ENCODE measurements at regions not wholly inside any gene's neighbourhood (a gene's known extent, or its start where the extent isn't known, plus 50 kb on each side); places are given as distances from the start of the nearest gene placed in this dataset.

DNA sequence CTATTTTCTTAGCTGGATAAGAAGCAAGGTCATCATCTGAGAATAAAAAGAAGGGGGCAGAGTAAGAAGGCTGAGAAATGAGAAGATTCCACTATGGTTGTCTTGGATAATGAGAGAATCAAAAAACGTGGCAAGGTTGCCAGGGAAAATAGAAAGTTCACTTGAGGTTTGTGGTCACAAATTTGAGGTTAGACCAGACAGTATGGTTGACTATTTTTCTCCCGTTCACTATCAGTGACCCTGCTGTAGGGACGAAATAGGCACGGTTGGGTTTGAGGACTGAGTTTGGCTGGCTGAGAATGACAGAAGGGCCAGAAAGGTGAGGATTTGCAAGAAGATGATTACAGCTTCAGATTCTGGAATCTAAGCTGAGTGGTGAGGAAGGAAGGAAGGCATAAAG lies 266.0 kb upstream of the ZNF462 start:
- in situ Hi-C loops (cut with MboI; ENCODE audit: low pct_ligation_motif_present in 1 of 4, low pct_unique_long_range_greater_than_20kb in 1 of 4, low sequenced_read_pairs in 3 of 4): no loop called here
- no peaks in the 10 kb centered on the region for H3K27me3 ChIP-seq
- no peaks in the 10 kb centered on the region for H3K4me1 ChIP-seq
- no peaks in the 10 kb centered on the region for H3K36me3 ChIP-seq
- no peak overlapping the region for H3K27ac ChIP-seq
- WGBS, 2 donors (ENCODE audit: low coverage in 1 of 2): 50 to 61% methylated on average over 3 to 4 of the region's 4 CpGs
- H3K4me3 ChIP-seq: no peak overlapping the region
- TF ChIP-seq POLR2A (IDR thresholded peaks at IDR 0.05) (no peak), EP300 (IDR thresholded peaks at IDR 0.05; ENCODE audit: low read depth) (no peak), POLR2AphosphoS5 (IDR thresholded peaks at IDR 0.05) (no peak)
- TF ChIP-seq, protein P1, sequence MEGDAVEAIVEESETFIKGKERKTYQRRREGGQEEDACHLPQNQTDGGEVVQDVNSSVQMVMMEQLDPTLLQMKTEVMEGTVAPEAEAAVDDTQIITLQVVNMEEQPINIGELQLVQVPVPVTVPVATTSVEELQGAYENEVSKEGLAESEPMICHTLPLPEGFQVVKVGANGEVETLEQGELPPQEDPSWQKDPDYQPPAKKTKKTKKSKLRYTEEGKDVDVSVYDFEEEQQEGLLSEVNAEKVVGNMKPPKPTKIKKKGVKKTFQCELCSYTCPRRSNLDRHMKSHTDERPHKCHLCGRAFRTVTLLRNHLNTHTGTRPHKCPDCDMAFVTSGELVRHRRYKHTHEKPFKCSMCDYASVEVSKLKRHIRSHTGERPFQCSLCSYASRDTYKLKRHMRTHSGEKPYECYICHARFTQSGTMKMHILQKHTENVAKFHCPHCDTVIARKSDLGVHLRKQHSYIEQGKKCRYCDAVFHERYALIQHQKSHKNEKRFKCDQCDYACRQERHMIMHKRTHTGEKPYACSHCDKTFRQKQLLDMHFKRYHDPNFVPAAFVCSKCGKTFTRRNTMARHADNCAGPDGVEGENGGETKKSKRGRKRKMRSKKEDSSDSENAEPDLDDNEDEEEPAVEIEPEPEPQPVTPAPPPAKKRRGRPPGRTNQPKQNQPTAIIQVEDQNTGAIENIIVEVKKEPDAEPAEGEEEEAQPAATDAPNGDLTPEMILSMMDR (IDR thresholded peaks at IDR 0.05): no peak
- intact Hi-C loops (cut with DNase I; ENCODE audit: low total_unique reads): no loop called here
- DNase-seq: no peak
- H3K9me3 ChIP-seq: no peaks in the 10 kb centered on the region

DNA sequence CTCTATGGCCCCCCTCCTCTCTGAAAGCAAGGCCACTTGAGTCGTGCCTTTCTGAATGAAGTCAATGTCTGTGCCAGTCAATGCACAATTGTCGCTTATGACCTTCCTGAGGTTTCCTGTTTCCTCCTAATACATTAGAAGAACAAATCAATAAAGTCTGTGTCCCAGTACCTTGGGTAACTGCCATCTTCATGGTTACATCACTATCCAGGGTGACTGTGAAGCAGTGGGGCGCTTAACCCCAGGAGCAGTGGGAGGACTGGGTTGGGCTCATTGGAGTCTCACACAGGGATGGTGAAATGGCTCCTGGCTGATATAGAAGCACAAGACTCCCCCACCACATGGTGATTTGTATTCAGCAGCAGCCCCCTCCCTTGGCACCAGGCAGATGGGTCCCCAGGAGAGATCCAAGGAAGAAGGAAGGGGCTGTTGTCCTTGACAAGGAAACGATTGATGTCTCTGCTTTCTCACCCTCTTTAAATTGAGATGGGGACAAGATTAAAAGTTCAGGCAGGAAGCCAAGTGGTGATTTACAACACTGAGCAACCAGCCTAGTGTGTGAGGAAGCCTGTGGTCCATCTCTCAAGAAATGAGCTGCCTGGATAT lies 261.9 kb upstream of the ZNF462 start:
- no peaks in the 10 kb centered on the region for H3K27me3 ChIP-seq
- WGBS, 2 donors (ENCODE audit: low coverage in 1 of 2): 74 to 90% methylated on average over 2 to 4 of the region's 4 CpGs
- H3K9me3 ChIP-seq: no peaks in the 10 kb centered on the region
- no peaks in the 10 kb centered on the region for H3K36me3 ChIP-seq
- intact Hi-C loops (cut with DNase I; ENCODE audit: low total_unique reads): no loop called here
- TF ChIP-seq POLR2AphosphoS5 (IDR thresholded peaks at IDR 0.05) (no peak), POLR2A (IDR thresholded peaks at IDR 0.05) (no peak), EP300 (IDR thresholded peaks at IDR 0.05; ENCODE audit: low read depth) (no peak)
- TF ChIP-seq, protein P1 (IDR thresholded peaks at IDR 0.05): no peak
- H3K4me1 ChIP-seq: no peaks in the 10 kb centered on the region
- in situ Hi-C loops (cut with MboI; ENCODE audit: low pct_ligation_motif_present in 1 of 4, low pct_unique_long_range_greater_than_20kb in 1 of 4, low sequenced_read_pairs in 3 of 4): no loop called here
- no peak overlapping the region for H3K4me3 ChIP-seq
- no peak for DNase-seq
- no peak overlapping the region for H3K27ac ChIP-seq

DNA sequence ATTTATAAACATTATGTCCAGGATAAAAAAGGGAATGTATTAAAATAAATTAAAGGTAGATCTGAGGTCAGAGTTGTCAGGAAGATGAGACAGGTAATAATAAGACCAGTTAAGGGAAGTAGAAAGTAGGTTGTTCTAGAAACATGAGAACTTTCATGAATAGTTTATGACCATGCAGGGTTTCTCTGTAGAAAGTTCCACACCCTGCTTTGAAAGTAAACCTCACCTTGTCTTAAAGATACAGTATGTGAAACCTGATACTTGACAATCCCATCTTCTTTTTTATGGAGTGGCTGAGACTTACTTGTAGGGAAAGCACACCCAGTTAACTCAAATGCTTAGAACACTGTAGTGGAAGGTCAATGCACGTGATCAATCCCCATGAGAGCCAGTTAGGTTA lies 260.6 kb upstream of the ZNF462 start:
- H3K4me3 ChIP-seq: no peak overlapping the region
- TF ChIP-seq, protein P1 (IDR thresholded peaks at IDR 0.05): no peak
- no peak for TF ChIP-seq EP300 (IDR thresholded peaks at IDR 0.05; ENCODE audit: low read depth)
- TF ChIP-seq POLR2A (IDR thresholded peaks at IDR 0.05): no peak
- no peak for TF ChIP-seq POLR2AphosphoS5 (IDR thresholded peaks at IDR 0.05)
- no peaks in the 10 kb centered on the region for H3K9me3 ChIP-seq
- no peaks in the 10 kb centered on the region for H3K27me3 ChIP-seq
- no peak overlapping the region for H3K27ac ChIP-seq
- no peaks in the 10 kb centered on the region for H3K36me3 ChIP-seq
- intact Hi-C loops (cut with DNase I; ENCODE audit: low total_unique reads) (no loop called here), in situ Hi-C loops (cut with MboI; ENCODE audit: low pct_ligation_motif_present in 1 of 4, low pct_unique_long_range_greater_than_20kb in 1 of 4, low sequenced_read_pairs in 3 of 4) (no loop called here)
- no peak for DNase-seq
- H3K4me1 ChIP-seq: no peaks in the 10 kb centered on the region
- WGBS, 2 donors (ENCODE audit: low coverage in 1 of 2): 63% methylated on average over 1 of the region's 1 CpG; no CpG with 5 or more reads in 1 of the 2 donors

DNA sequence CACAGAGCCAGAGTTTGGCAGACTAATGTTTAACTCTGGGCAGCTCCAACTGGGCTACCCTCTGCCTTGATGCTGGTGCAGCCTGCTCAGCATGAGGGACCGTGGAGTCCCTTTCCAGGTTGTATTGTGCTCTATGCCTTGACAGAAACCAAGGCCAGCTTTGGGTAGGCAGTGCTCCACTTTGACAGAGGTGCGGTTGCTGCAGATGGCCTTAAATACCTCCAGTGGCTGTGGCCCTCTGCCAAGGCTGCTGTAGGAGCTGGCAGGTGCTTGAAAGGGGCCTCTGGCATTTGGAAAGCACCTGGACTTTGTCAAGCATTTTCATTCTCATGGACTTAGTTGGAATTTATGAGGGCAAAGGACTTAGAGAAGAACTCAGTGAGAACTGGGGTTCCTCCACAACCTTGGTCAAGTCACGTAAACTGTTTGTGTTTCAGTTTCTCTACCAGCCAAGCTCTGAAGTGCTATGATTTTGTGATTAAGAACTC lies 249.7 kb upstream of the ZNF462 start:
- Histone ChIP-seq H3K36me3 (no peaks in the 10 kb centered on the region), H3K4me1 (peaks cover 2 to 11% (median 4%) of the 10 kb centered on the region in 4 donors), H3K9me3 (no peaks in the 10 kb centered on the region), H3K27me3 (no peaks in the 10 kb centered on the region), H3K27ac (peak overlapping the region in 2 of 4 donors; percentile 10 to 23), H3K4me3 (no peak overlapping the region)
- TF ChIP-seq, protein P1 (IDR thresholded peaks at IDR 0.05): no peak
- peak in 1 of 3 donors; percentile 4 for TF ChIP-seq POLR2AphosphoS5 (IDR thresholded peaks at IDR 0.05)
- in situ Hi-C loops (cut with MboI; ENCODE audit: low pct_ligation_motif_present in 1 of 4, low pct_unique_long_range_greater_than_20kb in 1 of 4, low sequenced_read_pairs in 3 of 4): no loop called here
- intact Hi-C loops (cut with DNase I; ENCODE audit: low total_unique reads): no loop called here
- 36 to 60% methylated on average over 1 to 3 of the region's 3 CpGs for WGBS, 2 donors (ENCODE audit: low coverage in 1 of 2)
- peak; percentile 36 for DNase-seq
